HL-60 (cell line): ENCODE measurements at regions not wholly inside any gene's neighbourhood (a gene's known extent, or its start where the extent isn't known, plus 50 kb on each side); places are given as distances from the start of the nearest gene placed in this dataset.

Experiments
- DNase-seq, 2 experiments: peaks; one replicate each; pipeline ENCODE4 v3.0.0-alpha.2; 2010 to 2020; ENCODE audit warnings: low read depth in 1 of 2, low spot score in 1 of 2
- H3K27ac ChIP-seq: fragments of 250-450 bp; sonication (Bioruptor Pico); replicated peaks from 2 replicates; pipeline ENCODE4 v1.5.1; 2020; ENCODE audit warnings: mild to moderate bottlenecking, moderate library complexity
- H3K27me3 ChIP-seq: fragments of 250-450 bp; sonication (Bioruptor Pico); 2 replicates; pipeline ENCODE4 v1.5.1; 2021; ENCODE audit warnings: mild to moderate bottlenecking, moderate library complexity; ENCODE audit not compliant: insufficient read depth, poor library complexity, severe bottlenecking
- H3K4me3 ChIP-seq: replicated peaks from 2 replicates; pipeline ENCODE4 v1.5.1; 2011; ENCODE audit warnings: mild to moderate bottlenecking, control low read depth, low read length; ENCODE audit not compliant: insufficient read depth
- CTCF ChIP-seq: IDR thresholded peaks from one replicate; pipeline ENCODE4 v1.5.1; 2011; ENCODE audit warnings: low read length, control low read depth, inconsistent platforms; ENCODE audit not compliant: insufficient read depth
- GABPA ChIP-seq: IDR thresholded peaks from 2 replicates; pipeline ENCODE4 v1.6.1; 2012; ENCODE audit warnings: low read depth
- POLR2AphosphoS5 ChIP-seq: IDR thresholded peaks from 2 replicates; pipeline ENCODE4 v1.6.1; 2012; ENCODE audit warnings: low read depth
- REST ChIP-seq: IDR thresholded peaks from 2 replicates; pipeline ENCODE4 v1.6.1; 2012; ENCODE audit warnings: low read depth; ENCODE audit not compliant: insufficient replicate concordance
- SPI1 ChIP-seq: IDR thresholded peaks from 2 replicates; pipeline ENCODE4 v1.6.1; 2012; ENCODE audit warnings: low read depth, mild to moderate bottlenecking, borderline replicate concordance

GRCh38 chr16:55047331-55047730, 116.7 kb downstream of the IRX5 start:
- H3K4me3 ChIP-seq, result no peak overlapping the region
- H3K27ac ChIP-seq, result no peak overlapping the region
- no peaks in the 10 kb centered on the region for H3K27me3 ChIP-seq
- TF ChIP-seq CTCF (no peak), SPI1 (no peak), REST (no peak), POLR2AphosphoS5 (no peak), GABPA (no peak)
- no peak for DNase-seq

GRCh38 chr16:55047903-55048497, 117.3 kb downstream of the IRX5 start:
- Histone ChIP-seq H3K4me3 (no peak overlapping the region), H3K27ac (no peak overlapping the region), H3K27me3 (no peaks in the 10 kb centered on the region)
- DNase-seq, result no peak
- TF ChIP-seq CTCF (no peak), POLR2AphosphoS5 (no peak), SPI1 (no peak), GABPA (no peak), REST (no peak)

- Histone ChIP-seq H3K4me3 (no peak overlapping the region), H3K27me3 (no peaks in the 10 kb centered on the region), H3K27ac (no peak overlapping the region)
- DNase-seq, result no peak
- TF ChIP-seq REST (no peak), CTCF (no peak), POLR2AphosphoS5 (no peak), GABPA (no peak), SPI1 (no peak)
These were observed 118.1 kb downstream of the IRX5 start for GRCh38 chr16:55048745-55049144.
